ENCODE measurements at regions not wholly inside any gene's neighbourhood (a gene's known extent, or its start where the extent isn't known, plus 50 kb on each side); places are given as distances from the start of the nearest gene placed in this dataset.

DNA sequence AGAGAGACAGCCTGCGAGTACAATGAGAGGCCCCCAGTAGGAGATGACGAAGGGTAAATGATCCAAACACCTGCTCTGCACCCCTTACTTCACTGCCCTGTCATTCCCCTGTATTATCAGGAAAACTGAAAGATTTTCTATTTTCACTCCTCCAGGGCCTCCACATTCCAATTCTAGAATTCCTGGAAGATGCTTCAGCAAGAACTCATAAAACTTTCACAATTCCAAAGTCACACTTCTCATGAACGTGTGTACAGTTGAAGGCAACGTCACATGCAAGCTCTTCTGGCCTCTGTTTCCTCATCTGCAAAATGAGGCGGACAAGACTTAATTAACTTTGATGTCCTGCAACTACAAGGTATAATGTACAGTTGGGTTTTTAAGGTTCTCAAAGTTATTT, 62.8 kb upstream of the SPATA12 start:
- no peak for DNase-seq
- Histone ChIP-seq H3K4me3 (no peak overlapping the region), H3K36me3 (no peaks in the 10 kb centered on the region), H3K27ac (peak overlapping the region in 1 of 2 donors; percentile 7), H3K4me1 (peaks cover 0 to 16% (median 3%) of the 10 kb centered on the region in 4 donors), H3K27me3 (no peaks in the 10 kb centered on the region), H3K9me3 (no peaks in the 10 kb centered on the region)
- TF ChIP-seq, protein P1, sequence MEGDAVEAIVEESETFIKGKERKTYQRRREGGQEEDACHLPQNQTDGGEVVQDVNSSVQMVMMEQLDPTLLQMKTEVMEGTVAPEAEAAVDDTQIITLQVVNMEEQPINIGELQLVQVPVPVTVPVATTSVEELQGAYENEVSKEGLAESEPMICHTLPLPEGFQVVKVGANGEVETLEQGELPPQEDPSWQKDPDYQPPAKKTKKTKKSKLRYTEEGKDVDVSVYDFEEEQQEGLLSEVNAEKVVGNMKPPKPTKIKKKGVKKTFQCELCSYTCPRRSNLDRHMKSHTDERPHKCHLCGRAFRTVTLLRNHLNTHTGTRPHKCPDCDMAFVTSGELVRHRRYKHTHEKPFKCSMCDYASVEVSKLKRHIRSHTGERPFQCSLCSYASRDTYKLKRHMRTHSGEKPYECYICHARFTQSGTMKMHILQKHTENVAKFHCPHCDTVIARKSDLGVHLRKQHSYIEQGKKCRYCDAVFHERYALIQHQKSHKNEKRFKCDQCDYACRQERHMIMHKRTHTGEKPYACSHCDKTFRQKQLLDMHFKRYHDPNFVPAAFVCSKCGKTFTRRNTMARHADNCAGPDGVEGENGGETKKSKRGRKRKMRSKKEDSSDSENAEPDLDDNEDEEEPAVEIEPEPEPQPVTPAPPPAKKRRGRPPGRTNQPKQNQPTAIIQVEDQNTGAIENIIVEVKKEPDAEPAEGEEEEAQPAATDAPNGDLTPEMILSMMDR (IDR thresholded peaks at IDR 0.05), result no peak
- intact Hi-C loops (cut with DNase I; ENCODE audit: low total_unique reads), result loop anchor here (10.0 kb wide), 1 partner anchor 77 kb away; no protein-coding TSS in a partner anchor

DNA sequence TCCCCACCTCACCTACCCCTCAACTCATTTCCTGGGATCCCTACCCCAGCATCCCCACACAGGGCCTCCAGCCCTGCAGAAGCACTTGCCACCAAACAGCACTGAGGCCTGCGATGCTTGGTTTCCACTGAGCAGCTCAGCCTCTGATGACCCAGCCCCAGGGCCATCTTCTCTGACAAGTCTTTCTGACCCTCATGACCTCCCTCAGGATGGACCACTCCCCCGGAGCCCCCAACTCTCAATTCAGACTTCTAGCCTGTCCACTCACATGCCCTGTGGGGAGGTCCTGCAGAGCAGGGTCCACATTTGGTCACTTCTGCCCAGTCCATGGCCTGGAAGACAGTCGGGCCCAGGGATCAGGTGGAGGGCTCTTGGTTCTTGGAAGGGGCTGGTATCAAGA, 63.4 kb upstream of the SPATA12 start:
- Histone ChIP-seq H3K36me3 (no peaks in the 10 kb centered on the region), H3K9me3 (no peaks in the 10 kb centered on the region), H3K4me3 (no peak overlapping the region), H3K4me1 (peaks cover 0 to 16% (median 3%) of the 10 kb centered on the region in 4 donors), H3K27ac (peak overlapping the region in 1 of 2 donors; percentile 7), H3K27me3 (no peaks in the 10 kb centered on the region)
- no peak for DNase-seq
- intact Hi-C loops (cut with DNase I; ENCODE audit: low total_unique reads), result loop anchor here (10.0 kb wide), 1 partner anchor 78 kb away; no protein-coding TSS in a partner anchor
- TF ChIP-seq, protein P1 (IDR thresholded peaks at IDR 0.05), result no peak

DNA sequence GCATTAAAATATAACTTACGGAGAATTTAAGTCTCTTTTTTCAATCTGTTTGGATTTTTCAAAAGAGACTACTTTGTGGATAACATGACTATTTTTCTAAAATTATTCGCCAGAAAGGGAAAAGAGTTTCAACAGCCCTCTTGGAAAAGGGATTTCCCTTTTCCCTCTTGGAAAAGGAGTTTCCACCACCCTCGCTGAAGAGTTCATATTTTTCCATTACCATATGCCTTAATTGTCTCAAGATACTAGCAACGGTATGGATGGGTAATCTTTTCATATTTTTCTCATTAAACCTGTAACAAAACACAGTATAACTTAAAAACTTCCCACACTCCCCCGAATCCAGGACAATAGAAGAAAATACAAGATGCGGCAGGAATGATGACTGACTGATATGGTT, 66.1 kb upstream of the SPATA12 start:
- Histone ChIP-seq H3K36me3 (no peaks in the 10 kb centered on the region), H3K27ac (no peak overlapping the region), H3K9me3 (no peaks in the 10 kb centered on the region), H3K4me1 (peaks cover 0 to 16% (median 3%) of the 10 kb centered on the region in 4 donors), H3K4me3 (no peak overlapping the region), H3K27me3 (peaks cover 0 to 7% of the 10 kb centered on the region in 2 donors)
- TF ChIP-seq, protein P1 (IDR thresholded peaks at IDR 0.05), result no peak
- DNase-seq, result no peak
- intact Hi-C loops (cut with DNase I; ENCODE audit: low total_unique reads), result loop anchor here (5.0 to 10.0 kb wide), 2 partner anchors 80 to 192 kb away; partner anchors contain the start of gene ARHGEF3

DNA sequence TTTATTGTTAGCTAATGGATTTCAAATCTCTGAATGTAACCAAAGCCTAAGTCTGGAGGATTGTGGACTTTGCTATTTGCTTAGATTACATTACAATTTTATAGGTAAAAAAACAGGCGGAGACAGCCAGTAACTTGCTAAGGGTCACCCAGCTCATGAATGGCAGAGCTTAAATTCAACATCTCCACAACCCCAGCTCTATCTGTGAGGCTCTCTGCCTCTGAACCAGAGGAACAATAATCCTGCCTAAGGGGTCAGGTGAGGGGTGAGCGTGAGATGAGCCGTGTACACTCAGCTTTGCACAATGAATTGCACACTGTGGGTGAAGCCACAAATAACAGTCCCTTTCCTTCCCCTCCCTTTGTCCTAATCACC, 69.8 kb upstream of the SPATA12 start:
- H3K36me3 ChIP-seq, result no peaks in the 10 kb centered on the region
- H3K4me1 ChIP-seq, result peaks cover 0 to 24% (median 8%) of the 10 kb centered on the region in 4 donors
- H3K27ac ChIP-seq, result no peak overlapping the region
- TF ChIP-seq, protein P1 (IDR thresholded peaks at IDR 0.05), result no peak
- intact Hi-C loops (cut with DNase I; ENCODE audit: low total_unique reads), result loop anchor here (5.0 to 10.0 kb wide), 2 partner anchors 84 to 188 kb away; partner anchors contain the start of gene ARHGEF3
- peaks cover 0 to 10% of the 10 kb centered on the region in 2 donors for H3K27me3 ChIP-seq
- no peak overlapping the region for H3K4me3 ChIP-seq
- no peaks in the 10 kb centered on the region for H3K9me3 ChIP-seq
- DNase-seq, result no peak

DNA sequence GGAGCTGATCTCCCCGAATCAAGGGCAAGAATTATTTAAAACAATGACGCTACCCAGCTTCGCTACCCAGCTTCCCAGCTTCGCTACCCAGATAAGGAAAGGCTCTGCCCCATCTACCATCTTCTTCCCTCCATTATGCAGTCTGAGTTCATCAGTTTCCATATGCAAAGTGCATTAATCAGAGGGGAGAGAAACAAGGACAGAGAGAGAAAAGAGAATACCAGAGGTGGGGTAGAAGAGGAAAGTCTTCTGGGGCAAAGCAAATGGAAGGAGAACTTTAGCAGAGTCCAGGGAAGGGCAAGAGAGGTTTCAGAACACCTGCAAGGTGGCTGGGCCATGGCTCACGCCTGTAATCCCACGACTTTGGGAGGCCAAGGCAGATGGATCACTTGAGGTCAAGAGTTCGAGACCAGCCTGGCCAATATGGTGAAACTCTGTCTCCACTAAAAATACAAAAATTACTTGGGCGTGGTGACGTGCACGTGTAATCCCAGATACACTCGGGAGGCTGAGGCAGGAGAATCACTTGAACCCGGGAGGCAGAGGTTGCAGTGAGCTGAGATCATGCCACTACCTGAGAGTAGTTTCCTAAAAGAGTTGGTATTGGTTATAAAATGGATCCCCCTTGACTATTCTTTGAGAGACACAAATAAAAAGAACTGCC, 70.4 kb upstream of the SPATA12 start:
- peaks cover 0 to 29% (median 13%) of the 10 kb centered on the region in 4 donors for H3K4me1 ChIP-seq
- TF ChIP-seq, protein P1 (IDR thresholded peaks at IDR 0.05), result no peak
- H3K9me3 ChIP-seq, result no peaks in the 10 kb centered on the region
- intact Hi-C loops (cut with DNase I; ENCODE audit: low total_unique reads), result loop anchor here (2.0 to 10.0 kb wide), 3 partner anchors 85 to 289 kb away; partner anchors contain the start of gene ARHGEF3
- no peaks in the 10 kb centered on the region for H3K36me3 ChIP-seq
- H3K27me3 ChIP-seq, result peaks cover 0 to 10% of the 10 kb centered on the region in 2 donors
- DNase-seq, result no peak
- H3K4me3 ChIP-seq, result no peak overlapping the region
- H3K27ac ChIP-seq, result no peak overlapping the region
